ENCODE measurements at regions not wholly inside any gene's neighbourhood (a gene's known extent, or its start where the extent isn't known, plus 50 kb on each side); places are given as distances from the start of the nearest gene placed in this dataset.
"Not testable (repeated sequence)": the region's sequence is repeated elsewhere in the genome, so short reads cannot be mapped to it uniquely, and the experiment has no call there.

- DNase-seq (ENCODE audit: low read depth): no peak
Observed at GRCh38 chr7:136533732-136534131, 334.7 kb upstream of the CHRM2 start.

- no peak for DNase-seq (ENCODE audit: low read depth)
Observed at GRCh38 chr7:136530831-136531230, 337.6 kb upstream of the CHRM2 start.

DNA sequence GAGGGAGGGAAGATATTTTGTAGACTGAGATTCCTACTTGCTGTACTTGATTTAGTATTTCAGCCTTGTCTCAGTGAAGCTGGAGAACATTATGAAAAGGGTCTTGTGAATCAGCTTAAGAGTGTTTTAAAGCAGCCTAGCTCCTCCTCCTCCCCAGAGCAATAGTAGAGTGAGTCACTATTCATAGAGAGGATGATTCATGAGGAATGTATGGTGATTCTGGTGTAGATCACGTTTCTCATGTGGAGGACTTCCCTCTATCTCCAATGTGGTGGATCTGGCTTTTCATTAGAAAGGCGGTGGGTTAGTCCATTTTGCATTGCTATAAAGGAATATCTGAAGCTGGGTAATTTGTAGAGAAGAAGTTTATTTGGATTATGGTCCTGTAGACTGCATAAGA lies 340.1 kb upstream of the CHRM2 start:
- peak; percentile 54 for DNase-seq (ENCODE audit: low read depth)

DNA sequence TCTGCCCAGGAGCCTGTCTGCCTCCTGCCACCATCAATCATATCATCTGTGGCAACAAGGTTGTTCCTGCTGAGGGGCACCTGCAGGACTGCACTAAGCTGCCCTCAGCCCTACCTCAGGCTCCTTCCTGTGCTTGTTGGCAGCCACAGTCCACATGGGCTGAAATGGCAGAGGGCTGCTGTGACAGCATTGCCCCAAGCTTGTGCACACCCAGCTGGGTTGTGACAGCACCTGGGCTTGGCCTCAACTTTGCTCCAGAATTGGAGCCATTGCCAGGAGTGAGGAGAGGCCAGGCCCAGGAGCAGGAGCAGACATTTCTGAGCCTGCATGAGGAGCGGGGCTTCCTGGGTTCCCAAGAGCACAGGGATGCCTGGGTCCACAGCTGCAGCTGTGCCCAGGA lies 340.9 kb upstream of the CHRM2 start:
- DNase-seq (ENCODE audit: low read depth): no peak

- no peak for DNase-seq (ENCODE audit: low read depth)
Observed at GRCh38 chr7:136526408-136527105, 341.9 kb upstream of the CHRM2 start.

DNA sequence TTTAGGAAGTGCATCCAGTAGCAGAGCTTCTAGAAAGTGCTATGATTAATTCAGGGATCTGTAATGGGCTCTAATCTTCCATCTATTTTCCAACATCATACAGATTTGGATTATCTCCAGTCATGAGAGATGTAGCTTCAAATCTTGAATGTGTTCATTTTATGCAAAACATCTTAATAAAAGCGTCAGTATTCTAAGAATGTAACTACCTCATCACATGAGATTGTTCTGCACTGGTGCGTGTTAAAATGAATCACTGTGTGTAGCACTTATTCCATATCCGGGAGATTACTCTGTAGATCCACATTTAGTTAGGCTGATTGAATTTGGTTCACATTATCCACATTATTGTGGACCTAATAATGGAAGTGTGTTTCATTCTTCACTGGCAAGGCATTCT lies 344.9 kb upstream of the CHRM2 start:
- DNase-seq (ENCODE audit: low read depth): peak; percentile 19

DNA sequence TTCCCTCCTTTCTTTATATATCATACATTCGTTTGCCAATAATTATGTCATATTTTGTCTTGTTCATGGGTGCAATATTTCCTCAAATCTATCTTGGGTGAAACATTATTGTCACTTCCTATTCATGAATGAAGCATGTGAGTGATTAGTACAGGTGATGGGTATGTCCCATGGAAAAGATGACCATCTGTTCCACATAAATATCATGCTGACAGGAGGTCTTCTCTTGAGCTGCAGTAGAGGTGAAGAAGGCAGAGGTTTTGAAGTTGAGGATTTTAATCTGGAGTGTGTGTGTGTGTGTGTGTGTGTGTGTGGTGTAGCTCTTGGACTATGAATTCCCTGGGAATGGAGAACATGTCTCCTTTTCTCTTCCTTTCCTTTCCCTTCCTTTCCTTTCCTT lies 350.5 kb upstream of the CHRM2 start:
- DNase-seq (ENCODE audit: low read depth): no peak

DNA sequence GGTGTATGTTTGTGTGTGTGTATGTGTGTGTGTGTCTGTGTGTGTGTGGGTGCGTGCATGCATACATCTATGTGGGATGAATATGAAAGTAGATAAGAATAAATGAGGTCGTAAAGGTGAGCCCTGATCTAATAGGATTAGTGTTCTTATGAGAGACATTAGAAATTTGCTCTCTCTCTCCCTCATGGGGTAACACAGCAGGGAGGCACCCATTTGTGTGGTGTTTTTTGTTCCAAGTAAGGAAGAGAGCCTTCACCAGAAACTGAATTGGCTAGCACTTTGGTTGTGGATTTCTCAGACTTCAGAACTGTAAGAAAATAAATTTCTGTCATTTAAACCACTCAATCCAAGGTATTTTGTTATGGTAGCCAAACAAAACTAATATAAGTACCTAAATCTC lies 353.7 kb upstream of the CHRM2 start:
- no peak for DNase-seq (ENCODE audit: low read depth)

- no peak for DNase-seq (ENCODE audit: low read depth)
Observed at GRCh38 chr7:136513744-136514143, 354.7 kb upstream of the CHRM2 start.

DNA sequence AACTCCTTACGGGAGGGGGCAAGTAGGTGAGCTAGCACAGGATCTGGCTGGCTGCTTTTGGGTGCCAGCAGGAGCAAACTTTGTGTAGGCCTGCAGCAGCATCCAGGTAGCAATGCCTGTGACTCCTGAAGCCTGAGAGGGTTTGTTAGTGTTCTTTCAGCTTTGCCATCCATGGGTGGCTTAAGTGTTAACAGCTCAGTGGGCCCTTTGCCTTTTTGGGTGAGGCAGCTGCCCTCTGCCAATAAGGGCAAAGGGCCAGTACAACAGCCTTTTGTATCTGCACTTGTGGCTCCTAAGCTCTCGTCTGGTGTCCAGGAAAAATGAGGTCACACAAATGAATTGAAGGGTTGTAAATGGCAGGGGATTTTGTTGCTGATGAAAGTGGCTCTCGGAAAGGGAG lies 359.0 kb upstream of the CHRM2 start:
- DNase-seq (ENCODE audit: low read depth): no peak

DNA sequence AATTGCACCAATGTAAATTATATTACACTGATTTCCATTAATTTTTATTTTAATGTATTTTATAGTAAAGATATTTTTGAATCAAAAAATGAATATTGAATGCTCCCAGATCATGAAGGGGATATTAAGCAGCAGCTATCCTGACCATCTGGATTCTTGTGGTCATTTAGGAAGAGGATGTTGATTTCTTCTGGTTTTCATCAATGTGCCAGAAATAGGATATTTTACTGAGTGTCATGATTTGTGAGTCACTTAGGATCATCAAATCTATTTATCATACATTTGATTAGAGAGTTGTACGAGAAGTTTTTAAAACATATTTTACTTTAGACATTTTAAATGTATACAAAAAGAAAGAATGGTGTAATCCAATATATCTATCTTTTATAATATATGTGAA lies 366.3 kb upstream of the CHRM2 start:
- DNase-seq (ENCODE audit: low read depth): no peak

- no peak for DNase-seq (ENCODE audit: low read depth)
Observed at GRCh38 chr7:136501151-136501550, 367.3 kb upstream of the CHRM2 start.

DNA sequence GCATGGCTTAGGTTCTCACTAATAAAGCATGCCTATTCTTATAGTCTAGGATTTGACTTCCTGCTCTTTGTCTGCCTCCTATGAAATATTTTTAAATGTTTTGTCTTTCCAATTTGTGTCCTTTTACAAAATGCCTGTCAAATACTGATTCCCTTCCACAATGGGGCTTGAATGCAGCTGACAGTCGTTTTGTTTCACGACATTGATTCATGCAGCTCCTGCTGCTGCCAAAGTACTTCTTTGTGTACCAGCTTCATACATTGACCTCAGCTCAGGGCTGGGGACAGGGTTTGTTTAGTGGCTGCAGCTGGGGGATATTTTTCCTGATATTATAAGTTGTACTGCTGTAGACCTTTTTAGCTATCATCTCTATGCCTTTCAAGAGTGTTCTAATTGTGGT lies 371.9 kb upstream of the CHRM2 start:
- no peak for DNase-seq (ENCODE audit: low read depth)

GRCh38 chr7:136495081-136495480 lies 373.4 kb upstream of the CHRM2 start:
- no peak for DNase-seq (ENCODE audit: low read depth)

DNA sequence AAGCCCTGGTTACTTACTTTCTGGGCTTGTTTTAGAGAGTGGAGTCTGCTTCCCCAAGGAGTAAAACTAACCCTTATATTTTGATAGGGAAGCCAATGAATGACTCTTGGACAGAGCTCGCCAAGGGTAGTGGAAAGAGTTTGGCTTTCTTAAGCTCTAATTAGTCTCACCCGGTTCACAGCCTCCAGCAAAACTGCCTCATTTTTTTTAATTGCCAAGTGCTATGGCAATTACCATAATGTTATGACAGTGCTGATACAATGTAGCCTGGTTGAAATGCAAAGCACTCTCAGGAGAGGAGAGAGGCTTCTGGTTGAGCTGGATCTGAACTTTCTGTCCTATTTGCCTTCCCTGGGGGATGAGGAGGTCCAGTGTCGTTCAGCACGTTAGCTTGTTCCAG lies 376.1 kb upstream of the CHRM2 start:
- DNase-seq (ENCODE audit: low read depth): no peak

GRCh38 chr7:136489808-136490207 lies 378.6 kb upstream of the CHRM2 start:
- no peak for DNase-seq (ENCODE audit: low read depth)

GRCh38 chr7:136480901-136481300 lies 387.6 kb upstream of the CHRM2 start:
- no peak for DNase-seq (ENCODE audit: low read depth)

DNA sequence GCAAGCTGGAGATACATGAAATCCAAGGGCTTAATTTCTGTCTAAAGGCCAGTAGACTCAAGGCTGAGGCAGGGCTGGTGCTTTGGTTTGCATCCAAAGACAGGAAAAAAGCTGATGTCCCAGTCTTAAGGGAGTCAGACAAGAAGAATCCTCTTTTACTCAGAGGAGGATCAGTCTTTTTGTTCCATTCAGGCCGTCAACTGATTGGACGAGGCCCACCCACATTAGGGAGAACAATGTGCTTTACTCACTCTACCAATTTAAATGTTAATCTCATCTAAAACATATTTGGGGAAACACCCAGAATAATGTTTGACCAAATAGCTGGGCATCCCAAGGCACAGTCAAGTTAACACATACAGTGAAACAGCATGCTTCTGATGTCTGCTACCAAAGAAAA lies 388.5 kb upstream of the CHRM2 start:
- no peak for DNase-seq (ENCODE audit: low read depth)

- no peak for DNase-seq (ENCODE audit: low read depth)
Observed at GRCh38 chr7:136470179-136470578, 398.3 kb upstream of the CHRM2 start.

GRCh38 chr7:136452949-136453348 lies 415.5 kb upstream of the CHRM2 start:
- no peak for DNase-seq (ENCODE audit: low read depth)

GRCh38 chr7:136446751-136447150 lies 421.7 kb upstream of the CHRM2 start:
- no peak for DNase-seq (ENCODE audit: low read depth)

GRCh38 chr7:136441835-136442234 lies 426.6 kb upstream of the CHRM2 start:
- DNase-seq (ENCODE audit: low read depth): no peak

DNA sequence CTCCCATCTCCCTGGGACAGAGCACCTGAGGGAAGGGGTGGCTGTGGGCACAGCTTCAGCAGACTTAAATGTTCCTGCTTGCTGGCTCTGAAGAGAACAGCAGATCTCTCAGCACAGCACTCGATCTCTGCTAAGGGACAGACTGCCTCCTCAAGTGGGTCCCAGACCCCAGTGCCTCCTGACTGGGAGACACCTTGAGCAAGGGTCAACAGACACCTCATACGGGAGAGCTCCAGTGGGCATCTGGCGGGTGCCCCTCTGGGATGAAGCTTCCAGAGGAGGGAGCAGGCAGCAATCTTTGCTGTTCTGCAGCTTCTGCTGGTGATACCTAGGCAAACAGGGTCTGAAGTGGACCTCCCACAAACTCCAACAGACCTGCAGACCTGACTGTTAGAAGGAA lies 436.7 kb upstream of the CHRM2 start:
- not testable (repeated sequence) for DNase-seq (ENCODE audit: low read depth)

GRCh38 chr7:136424058-136424457 lies 444.4 kb upstream of the CHRM2 start:
- DNase-seq (ENCODE audit: low read depth): no peak

Measured in renal cortical epithelial cell (primary cell).